PC-3 (cell line): ENCODE measurements at regions not wholly inside any gene's neighbourhood (a gene's known extent, or its start where the extent isn't known, plus 50 kb on each side); places are given as distances from the start of the nearest gene placed in this dataset.

Experiments
- ATAC-seq: fragments of 200-7000 bp; cut with Tn5 transposase; 2 replicates; pipeline ENCODE4 v1.9.1; 2020; ENCODE audit warnings: mild to moderate bottlenecking, moderate library complexity
- BruUV-seq: library from RNA; stranded (reverse); fragments of 400-500 nt; replicated peaks from 2 replicates; lab custom pipeline; 2021; lab: Mats Ljungman, UMichigan
- CTCF ChIA-PET: fragments of 300-600 bp; sonication (Branson Sonifier 250); formaldehyde crosslinking; loops from one replicate; lab custom pipeline; 2022; ENCODE audit warnings: antibody characterized with exemption; lab: Charles Lee
- POLR2A ChIA-PET: fragments of 300-600 bp; sonication (Branson Sonifier 250); formaldehyde crosslinking; loops from one replicate; lab custom pipeline; 2022; ENCODE audit warnings: antibody characterized with exemption; ENCODE audit not compliant: unreplicated experiment; lab: Charles Lee
- DNase-seq: peaks from one replicate; pipeline ENCODE4 v3.0.0-alpha.2; 2015
- H2AFZ ChIP-seq: fragments of 300-600 bp; sonication (generic); 2 replicates; pipeline ENCODE4 v1.6.0; 2016; ENCODE audit warnings: antibody characterized with exemption, low read length
- H3F3A ChIP-seq: fragments of 300-600 bp; sonication (generic); one replicate; pipeline ENCODE4 v1.6.0; 2017; ENCODE audit warnings: antibody characterized with exemption, low read length, control low read depth, mild to moderate bottlenecking; ENCODE audit not compliant: unreplicated experiment
- H3K27ac ChIP-seq: fragments of 300-600 bp; sonication (generic); 2 replicates; pipeline ENCODE4 v1.5.1; 2016; ENCODE audit warnings: mild to moderate bottlenecking, low read length
- H3K27me3 ChIP-seq: fragments of 300-600 bp; sonication (generic); 2 replicates; pipeline ENCODE4 v1.6.1; 2016; ENCODE audit warnings: low read length, mixed read lengths
- H3K36me3 ChIP-seq: fragments of 300-600 bp; sonication (generic); 2 replicates; pipeline ENCODE4 v1.6.1; 2016; ENCODE audit warnings: low read depth, mixed run types, low read length, mixed read lengths
- H3K4me1 ChIP-seq: fragments of 300-600 bp; sonication (generic); 2 replicates; pipeline ENCODE4 v1.5.1; 2016; ENCODE audit warnings: low read length; ENCODE audit not compliant: insufficient read depth
- H3K4me2 ChIP-seq: fragments of 300-600 bp; sonication (generic); 2 replicates; pipeline ENCODE4 v1.6.0; 2016; ENCODE audit warnings: low read length
- H3K4me3 ChIP-seq: fragments of 300-600 bp; sonication (generic); 2 replicates; pipeline ENCODE4 v1.5.1; 2016; ENCODE audit warnings: mild to moderate bottlenecking, low read length, mixed read lengths
- H3K79me2 ChIP-seq: fragments of 300-600 bp; sonication (generic); 2 replicates; pipeline ENCODE4 v1.6.1; 2017; ENCODE audit warnings: low read length, mixed read lengths
- H3K9ac ChIP-seq: fragments of 300-600 bp; sonication (generic); 2 replicates; pipeline ENCODE4 v1.6.0; 2016; ENCODE audit warnings: mild to moderate bottlenecking, low read length
- H3K9me2 ChIP-seq: fragments of 300-600 bp; sonication (generic); replicated peaks from 2 replicates; pipeline ENCODE4 v1.6.1; 2016; ENCODE audit warnings: mixed run types, low read length, mixed read lengths
- H3K9me3 ChIP-seq: fragments of 300-600 bp; sonication (generic); 2 replicates; pipeline ENCODE4 v1.6.1; 2016; ENCODE audit warnings: low read length, mixed read lengths
- H4K20me1 ChIP-seq: fragments of 300-600 bp; sonication (generic); 2 replicates; pipeline ENCODE4 v1.6.1; 2016; ENCODE audit warnings: low read length, mixed read lengths
- CTCF ChIP-seq: fragments of 300-600 bp; sonication (generic); conservative IDR thresholded peaks from 2 replicates; pipeline ENCODE4 v1.5.1; 2017; ENCODE audit warnings: antibody characterized with exemption, low read depth, mild to moderate bottlenecking, low read length
- EZH2 ChIP-seq: fragments of 300-600 bp; sonication (generic); IDR thresholded peaks from one replicate; pipeline ENCODE4 v1.6.1; 2017; ENCODE audit warnings: antibody characterized with exemption, mild to moderate bottlenecking, low read length; ENCODE audit not compliant: unreplicated experiment
- EZH2phosphoT487 ChIP-seq: fragments of 300-600 bp; sonication (generic); IDR thresholded peaks from 2 replicates; pipeline ENCODE4 v1.6.1; 2018; ENCODE audit warnings: mild to moderate bottlenecking, antibody characterized with exemption, low read length, borderline replicate concordance
- intact Hi-C: fragments of 100-400 bp; cut with micrococcal nuclease; formaldehyde crosslinking; loops from 2 replicates; pipeline ENCODE4 v1.9.0; 2023

GRCh38 chr13:74869846-74870245 is 612.1 kb downstream of the TBC1D4 start:
- peaks cover 43% of the 10 kb centered on the region for H3K4me1 ChIP-seq
- no peaks in the 10 kb centered on the region for H3K9me2 ChIP-seq
- peak overlapping the region; percentile 45 for H3K4me2 ChIP-seq
- POLR2A ChIA-PET = no interaction called here
- no peaks in the 10 kb centered on the region for H3K79me2 ChIP-seq
- H3K27me3 ChIP-seq = no peaks in the 10 kb centered on the region
- peak overlapping the region; percentile 97 for H3K27ac ChIP-seq
- DNase-seq (peak; percentile 56), ATAC-seq (no peak; the same call in 1 of the 2 replicates)
- BruUV-seq = no TSS peak
- intact Hi-C loops = loop anchor here (1.0 to 5.0 kb wide), 7 partner anchors 98 to 1148 kb away; no protein-coding TSS in a partner anchor
- 0 out of 2 replicates have a peak, but pooled peaks cover 3% of the 10 kb centered on the region for H3K9me3 ChIP-seq
- H3K4me3 ChIP-seq = no peak overlapping the region
- no peak for TF ChIP-seq EZH2phosphoT487
- no peak for TF ChIP-seq CTCF
- no peak for TF ChIP-seq EZH2
- peak overlapping the region; percentile 71 for H3K9ac ChIP-seq
- CTCF ChIA-PET = no interaction called here
- peaks cover 4% of the 10 kb centered on the region for H3F3A ChIP-seq
- H4K20me1 ChIP-seq = no peaks in the 10 kb centered on the region
- H2AFZ ChIP-seq = no peak overlapping the region
- H3K36me3 ChIP-seq = peaks cover 11% of the 10 kb centered on the region

DNA sequence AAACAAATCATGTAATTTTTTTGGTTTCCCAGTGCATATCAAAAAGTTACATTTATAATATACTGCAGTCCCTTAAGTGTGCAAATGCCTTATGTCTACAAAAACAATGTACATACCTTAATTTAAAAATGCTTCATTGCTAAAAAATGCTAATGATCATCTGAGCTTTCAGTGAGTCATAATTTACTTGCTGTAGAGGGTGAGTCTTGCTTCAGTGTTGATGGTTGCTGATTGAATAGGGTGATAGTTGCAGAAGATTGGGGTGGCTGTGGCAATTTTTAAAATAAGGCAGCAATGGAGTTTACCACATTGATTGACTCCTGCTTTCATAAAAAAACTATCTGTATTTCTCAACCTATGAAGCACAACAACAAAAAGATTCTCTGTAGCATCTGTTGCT is 613.9 kb downstream of the TBC1D4 start:
- Histone ChIP-seq H3K9me2 (no peaks in the 10 kb centered on the region), H3K4me1 (peaks cover 43% of the 10 kb centered on the region), H3K9me3 (0 out of 2 replicates have a peak, but pooled peaks cover 3% of the 10 kb centered on the region), H3F3A (peaks cover 4% of the 10 kb centered on the region), H3K9ac (no peak overlapping the region), H3K36me3 (peaks cover 11% of the 10 kb centered on the region), H3K4me3 (no peak overlapping the region), H3K27ac (peak overlapping the region; percentile 73), H3K27me3 (no peaks in the 10 kb centered on the region), H2AFZ (no peak overlapping the region), H3K79me2 (no peaks in the 10 kb centered on the region), H4K20me1 (no peaks in the 10 kb centered on the region), H3K4me2 (peak overlapping the region; percentile 42)
- ChIA-PET CTCF (no interaction called here), POLR2A (interaction anchor here (0.5 kb wide), 1 partner anchor 43 kb away, joined by 3 read pairs; no protein-coding TSS in a partner anchor)
- TF ChIP-seq EZH2phosphoT487 (no peak), EZH2 (no peak), CTCF (no peak)
- BruUV-seq = no TSS peak
- ATAC-seq (0 out of 2 replicates have a peak, but pooled peaks have one; percentile 2), DNase-seq (peak; percentile 43)
- intact Hi-C loops = no loop called here

GRCh38 chr13:74867460-74867859 is 614.5 kb downstream of the TBC1D4 start:
- Histone ChIP-seq H4K20me1 (no peaks in the 10 kb centered on the region), H3K27me3 (no peaks in the 10 kb centered on the region), H3K4me2 (peak overlapping the region; percentile 42), H3K9me3 (0 out of 2 replicates have a peak, but pooled peaks cover 3% of the 10 kb centered on the region), H2AFZ (no peak overlapping the region), H3K27ac (peak overlapping the region; percentile 73), H3K9ac (no peak overlapping the region), H3K4me3 (no peak overlapping the region), H3K36me3 (peaks cover 11% of the 10 kb centered on the region), H3K4me1 (peaks cover 41% of the 10 kb centered on the region), H3K79me2 (no peaks in the 10 kb centered on the region), H3F3A (peaks cover 4% of the 10 kb centered on the region), H3K9me2 (no peaks in the 10 kb centered on the region)
- TF ChIP-seq EZH2phosphoT487 = no peak
- peak; percentile 82 for DNase-seq
- no TSS peak for BruUV-seq
- CTCF ChIA-PET = no interaction called here
- intact Hi-C loops = no loop called here
- peak; percentile 4 for ATAC-seq
- POLR2A ChIA-PET = interaction anchor here (0.5 kb wide), 1 partner anchor 42 kb away, joined by 3 read pairs; no protein-coding TSS in a partner anchor
